HEK293 (cell line): ENCODE measurements at regions not wholly inside any gene's neighbourhood (a gene's known extent, or its start where the extent isn't known, plus 50 kb on each side); places are given as distances from the start of the nearest gene placed in this dataset.

Experiments used
- CTCF ChIA-PET: fragments of 350-600 bp; formaldehyde crosslinking; extraction: SDS; loops from one replicate; lab custom pipeline; 2021; ENCODE audit warnings: antibody characterized with exemption; lab: Yijun Ruan, JAX
- POLR2A ChIA-PET: fragments of 300-600 bp; formaldehyde crosslinking; extraction: SDS; loops from one replicate; lab custom pipeline; 2020; ENCODE audit warnings: antibody characterized with exemption, inconsistent platforms; lab: Yijun Ruan, JAX
- H3K27ac ChIP-seq: fragments of 200-500 bp; sonication (Bioruptor generic); 2 replicates; pipeline ENCODE4 v1.5.1; 2014; ENCODE audit warnings: low read depth, low read length, control low read depth, inconsistent platforms; ENCODE audit errors: extremely low read depth
- H3K36me3 ChIP-seq, 2 experiments: fragments of 200-500 bp in 1 of 2; sonication (Bioruptor generic) in 1 of 2; 1 replicate in 1 of 2; 2 replicates in 1 of 2; pipeline ENCODE4 v1.5.1; 2014 to 2017; ENCODE audit warnings: inconsistent platforms in 2 of 2, low read length in 2 of 2; ENCODE audit not compliant: control insufficient read depth in 2 of 2, insufficient read depth in 1 of 2
- H3K4me1 ChIP-seq: fragments of 200-500 bp; sonication (Bioruptor generic); 2 replicates; pipeline ENCODE4 v1.5.1; 2014; ENCODE audit warnings: mild to moderate bottlenecking, low read length, inconsistent platforms; ENCODE audit not compliant: control insufficient read depth, insufficient read depth
- H3K4me3 ChIP-seq: 2 replicates; pipeline ENCODE4 v1.5.1; 2011; ENCODE audit warnings: low read depth, mild to moderate bottlenecking, control low read depth, low read length, moderate library complexity
- H3K9me3 ChIP-seq: fragments of 200-500 bp; sonication (Bioruptor generic); 2 replicates; pipeline ENCODE4 v1.5.1; 2014; ENCODE audit warnings: low read depth, low read length, inconsistent platforms; ENCODE audit not compliant: control insufficient read depth, insufficient read depth
- AEBP2 ChIP-seq: fragments of 450-650 bp; formaldehyde crosslinking; IDR thresholded peaks from 2 replicates; pipeline ENCODE4 v1.5.1; 2016; ENCODE audit warnings: missing biosample characterization, missing genetic modification characterization, borderline replicate concordance
- GLI2 ChIP-seq: fragments of 450-650 bp; formaldehyde crosslinking; IDR thresholded peaks from 2 replicates; pipeline ENCODE4; 2017; ENCODE audit warnings: missing biosample characterization, missing genetic modification characterization, low read depth, borderline replicate concordance
- HOXA7 ChIP-seq: sonication (generic); formaldehyde crosslinking; IDR thresholded peaks from 2 replicates; pipeline ENCODE4 v1.8.1; 2022; ENCODE audit warnings: missing genetic modification reagents, borderline replicate concordance
- HOXC10 ChIP-seq: sonication (generic); formaldehyde crosslinking; IDR thresholded peaks from 2 replicates; pipeline ENCODE4 v1.8.1; 2023; ENCODE audit warnings: mild to moderate bottlenecking, missing genetic modification reagents
- KLF9 ChIP-seq: fragments of 450-650 bp; formaldehyde crosslinking; IDR thresholded peaks from 2 replicates; pipeline ENCODE4 v1.5.1; 2016; ENCODE audit warnings: missing biosample characterization, missing genetic modification characterization, low read depth
- MEIS1 ChIP-seq: sonication (generic); formaldehyde crosslinking; IDR thresholded peaks from 2 replicates; pipeline ENCODE4 v1.8.1; 2022; ENCODE audit warnings: missing genetic modification reagents, mild to moderate bottlenecking, borderline replicate concordance
- WT1 ChIP-seq: fragments of 450-650 bp; formaldehyde crosslinking; IDR thresholded peaks from 2 replicates; pipeline ENCODE4 v1.5.1; 2016; ENCODE audit warnings: missing biosample characterization, missing genetic modification characterization
- ZBTB17 ChIP-seq: fragments of 450-650 bp; formaldehyde crosslinking; IDR thresholded peaks from 2 replicates; pipeline ENCODE4 v1.5.1; 2016; ENCODE audit warnings: missing biosample characterization, missing genetic modification characterization
- ZBTB21 ChIP-seq: fragments of 450-650 bp; formaldehyde crosslinking; IDR thresholded peaks from 2 replicates; pipeline ENCODE4 v1.5.1; 2017; ENCODE audit warnings: missing biosample characterization, missing genetic modification characterization
- ZNF112 ChIP-seq: fragments of 450-650 bp; formaldehyde crosslinking; IDR thresholded peaks from 2 replicates; pipeline ENCODE4 v1.5.0; 2017; ENCODE audit warnings: missing biosample characterization, missing genetic modification characterization
- ZNF121 ChIP-seq: fragments of 450-650 bp; formaldehyde crosslinking; IDR thresholded peaks from 2 replicates; pipeline ENCODE4 v1.5.1; 2016; ENCODE audit warnings: missing biosample characterization, missing genetic modification characterization
- ZNF133 ChIP-seq: fragments of 450-650 bp; formaldehyde crosslinking; IDR thresholded peaks from 2 replicates; pipeline ENCODE4 v1.5.1; 2016; ENCODE audit warnings: missing biosample characterization, missing genetic modification characterization
- ZNF184 ChIP-seq: fragments of 450-650 bp; IDR thresholded peaks from 2 replicates; pipeline ENCODE4 v1.5.1; 2018; ENCODE audit warnings: missing biosample characterization, mild to moderate bottlenecking, missing genetic modification characterization
- ZNF19 ChIP-seq: fragments of 450-650 bp; formaldehyde crosslinking; IDR thresholded peaks from 2 replicates; pipeline ENCODE4; 2016; ENCODE audit warnings: missing biosample characterization, missing genetic modification characterization, low read depth
- ZNF2 ChIP-seq: fragments of 450-650 bp; formaldehyde crosslinking; IDR thresholded peaks from 2 replicates; pipeline ENCODE4 v1.5.1; 2016; ENCODE audit warnings: missing biosample characterization, missing genetic modification characterization
- ZNF324 ChIP-seq: fragments of 450-650 bp; formaldehyde crosslinking; IDR thresholded peaks from 2 replicates; pipeline ENCODE4 v1.5.1; 2016; ENCODE audit warnings: missing biosample characterization, missing genetic modification characterization
- ZNF341 ChIP-seq: fragments of 450-650 bp; formaldehyde crosslinking; IDR thresholded peaks from 2 replicates; pipeline ENCODE4; 2016; ENCODE audit warnings: low read depth, missing biosample characterization, missing genetic modification characterization
- ZNF555 ChIP-seq: fragments of 450-650 bp; formaldehyde crosslinking; conservative IDR thresholded peaks from 2 replicates; pipeline ENCODE4 v1.5.1; 2017; ENCODE audit warnings: missing biosample characterization, mild to moderate bottlenecking, missing genetic modification characterization, inconsistent platforms
- ZNF621 ChIP-seq: fragments of 450-650 bp; formaldehyde crosslinking; IDR thresholded peaks from 2 replicates; pipeline ENCODE4 v1.5.1; 2017; ENCODE audit warnings: missing biosample characterization, missing genetic modification characterization
- ZNF639 ChIP-seq: fragments of 450-650 bp; formaldehyde crosslinking; IDR thresholded peaks from 2 replicates; pipeline ENCODE4 v1.5.1; 2016; ENCODE audit warnings: missing biosample characterization, missing genetic modification characterization
- ZNF654 ChIP-seq: fragments of 450-650 bp; formaldehyde crosslinking; IDR thresholded peaks from 2 replicates; pipeline ENCODE4 v1.5.1; 2016; ENCODE audit warnings: low read depth, missing biosample characterization, missing genetic modification characterization
- ZNF707 ChIP-seq: fragments of 450-650 bp; formaldehyde crosslinking; IDR thresholded peaks from 2 replicates; pipeline ENCODE4 v1.5.1; 2016; ENCODE audit warnings: missing biosample characterization, missing genetic modification characterization
- ZSCAN23 ChIP-seq: fragments of 450-650 bp; formaldehyde crosslinking; IDR thresholded peaks from 2 replicates; pipeline ENCODE4 v1.5.1; 2016; ENCODE audit warnings: missing biosample characterization, missing genetic modification characterization
- TF ChIP-seq, protein P1 (sequence below): fragments of 450-650 bp; formaldehyde crosslinking; IDR thresholded peaks from 2 replicates; pipeline ENCODE4 v1.5.1; 2017; ENCODE audit warnings: missing biosample characterization, mild to moderate bottlenecking, missing genetic modification characterization, moderate library complexity
- TF ChIP-seq, protein P2 (sequence below): fragments of 450-650 bp; formaldehyde crosslinking; IDR thresholded peaks from 2 replicates; pipeline ENCODE4 v1.5.1; 2016; ENCODE audit warnings: missing biosample characterization, missing genetic modification characterization, low read depth
- TF ChIP-seq, protein P3 (sequence below): fragments of 450-650 bp; formaldehyde crosslinking; IDR thresholded peaks from 2 replicates; pipeline ENCODE4 v1.5.1; 2016; ENCODE audit warnings: missing biosample characterization, missing genetic modification characterization

DNA sequence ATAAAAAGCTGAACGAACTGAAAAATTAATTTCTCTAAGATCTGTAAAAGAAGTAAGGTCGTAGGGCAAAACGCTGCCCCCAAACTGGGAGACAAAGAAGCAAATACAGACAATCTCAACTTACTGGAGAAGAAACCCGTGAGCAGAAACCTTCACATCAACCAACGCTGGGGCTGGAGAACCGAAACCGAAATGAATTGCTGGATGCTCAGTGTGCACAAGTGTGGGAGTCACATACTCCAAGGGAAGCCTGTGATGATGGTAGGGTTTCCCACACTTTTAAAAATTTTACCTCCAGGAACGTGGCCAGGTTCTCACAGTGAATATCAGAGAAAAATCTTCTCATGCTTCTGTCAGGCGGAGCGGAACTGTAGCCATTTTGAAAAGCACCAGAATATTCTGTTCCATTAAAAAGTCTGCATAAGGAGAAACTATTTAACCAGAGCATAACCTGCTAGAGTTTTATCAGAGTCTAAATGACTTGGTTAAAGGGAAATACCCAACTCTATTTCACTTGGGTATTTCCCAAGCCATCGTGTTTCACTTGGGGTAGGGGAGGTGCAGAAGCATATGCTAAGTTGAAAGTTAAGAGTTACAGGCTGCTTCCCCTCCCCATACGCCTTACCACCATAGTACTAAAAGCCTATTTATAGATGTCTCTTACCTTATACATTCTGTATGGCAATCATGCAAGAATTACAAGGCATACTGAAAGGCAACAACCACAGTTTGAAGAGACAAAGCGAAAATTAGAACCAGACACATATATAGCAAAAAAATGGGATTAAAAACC lies 110.5 kb upstream of the SLITRK1 start:
- H3K4me1 ChIP-seq: no peaks in the 10 kb centered on the region
- no peak for TF ChIP-seq ZNF324
- no peak for TF ChIP-seq ZBTB17 (tag by site-specific recombination)
- TF ChIP-seq, protein P1, sequence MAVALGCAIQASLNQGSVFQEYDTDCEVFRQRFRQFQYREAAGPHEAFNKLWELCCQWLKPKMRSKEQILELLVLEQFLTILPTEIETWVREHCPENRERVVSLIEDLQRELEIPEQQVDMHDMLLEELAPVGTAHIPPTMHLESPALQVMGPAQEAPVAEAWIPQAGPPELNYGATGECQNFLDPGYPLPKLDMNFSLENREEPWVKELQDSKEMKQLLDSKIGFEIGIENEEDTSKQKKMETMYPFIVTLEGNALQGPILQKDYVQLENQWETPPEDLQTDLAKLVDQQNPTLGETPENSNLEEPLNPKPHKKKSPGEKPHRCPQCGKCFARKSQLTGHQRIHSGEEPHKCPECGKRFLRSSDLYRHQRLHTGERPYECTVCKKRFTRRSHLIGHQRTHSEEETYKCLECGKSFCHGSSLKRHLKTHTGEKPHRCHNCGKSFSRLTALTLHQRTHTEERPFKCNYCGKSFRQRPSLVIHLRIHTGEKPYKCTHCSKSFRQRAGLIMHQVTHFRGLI (tag by site-specific recombination): no peak
- ChIA-PET CTCF (no interaction called here), POLR2A (no interaction called here)
- H3K9me3 ChIP-seq: no peaks in the 10 kb centered on the region
- no peaks in the 10 kb centered on the region for H3K36me3 ChIP-seq
- H3K27ac ChIP-seq: no peak overlapping the region
- H3K4me3 ChIP-seq: no peak overlapping the region

DNA sequence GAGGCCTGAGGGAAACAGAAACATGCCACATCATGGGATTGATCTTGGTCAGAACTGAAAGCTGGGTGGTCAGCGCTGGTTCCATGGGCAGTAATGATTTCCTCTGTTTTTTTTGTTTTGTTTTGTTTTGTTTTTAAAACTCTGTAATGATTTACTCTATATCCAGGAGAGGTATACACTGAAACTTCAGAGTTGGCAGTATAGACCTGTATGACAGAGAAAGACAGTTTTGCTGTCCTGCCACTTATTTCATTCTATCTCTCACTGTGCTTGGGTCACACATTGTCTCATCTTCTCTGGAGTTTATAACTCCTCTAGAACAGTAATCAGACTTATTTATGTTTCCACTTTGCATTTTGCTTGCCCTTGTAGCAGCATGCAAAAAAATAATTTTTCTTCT lies 105.1 kb upstream of the SLITRK1 start:
- Histone ChIP-seq H3K4me1 (no peaks in the 10 kb centered on the region), H3K4me3 (no peak overlapping the region), H3K9me3 (no peaks in the 10 kb centered on the region), H3K36me3 (no peaks in the 10 kb centered on the region), H3K27ac (no peak overlapping the region)
- ChIA-PET POLR2A (no interaction called here), CTCF (no interaction called here)
- no peak for TF ChIP-seq ZNF19 (tag by site-specific recombination)
- TF ChIP-seq HOXC10: no peak
- no peak for TF ChIP-seq AEBP2 (tag by site-specific recombination)
- TF ChIP-seq ZSCAN23 (tag by site-specific recombination): no peak
- no peak for TF ChIP-seq HOXA7
- no peak for TF ChIP-seq KLF9 (tag by site-specific recombination)
- no peak for TF ChIP-seq WT1 (tag by site-specific recombination)
- no peak for TF ChIP-seq ZNF639
- no peak for TF ChIP-seq MEIS1 (CRISPR knock-in tag)
- TF ChIP-seq ZNF112 (tag by site-specific recombination): no peak
- no peak for TF ChIP-seq ZNF133
- TF ChIP-seq GLI2 (tag by site-specific recombination): no peak
- no peak for TF ChIP-seq ZBTB21 (tag by site-specific recombination)
- TF ChIP-seq ZNF2 (tag by site-specific recombination): no peak
- TF ChIP-seq ZNF121 (tag by site-specific recombination): no peak

DNA sequence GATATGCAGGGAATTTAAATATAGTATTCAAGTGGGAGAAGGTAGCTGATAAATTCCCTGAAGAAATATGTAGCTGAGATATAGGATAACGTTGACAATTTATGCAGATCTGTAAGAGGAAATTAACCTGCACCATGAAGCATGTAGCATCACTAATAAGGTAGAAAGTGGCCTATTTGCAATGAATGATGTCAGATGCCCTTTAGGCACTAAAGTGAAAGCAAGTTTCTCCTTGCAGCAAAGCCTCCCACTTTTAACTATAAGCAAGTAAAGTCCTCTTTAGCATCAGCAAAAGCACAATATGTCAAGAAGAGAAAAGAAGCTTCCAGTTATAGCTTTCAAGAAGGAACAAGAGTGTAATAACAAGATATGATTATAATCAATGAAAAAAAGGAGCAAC lies 102.5 kb upstream of the SLITRK1 start:
- Histone ChIP-seq H3K4me3 (no peak overlapping the region), H3K9me3 (no peaks in the 10 kb centered on the region), H3K36me3 (no peaks in the 10 kb centered on the region), H3K27ac (no peak overlapping the region), H3K4me1 (no peaks in the 10 kb centered on the region)
- POLR2A ChIA-PET: no interaction called here
- CTCF ChIA-PET: no interaction called here
- TF ChIP-seq, protein P2, sequence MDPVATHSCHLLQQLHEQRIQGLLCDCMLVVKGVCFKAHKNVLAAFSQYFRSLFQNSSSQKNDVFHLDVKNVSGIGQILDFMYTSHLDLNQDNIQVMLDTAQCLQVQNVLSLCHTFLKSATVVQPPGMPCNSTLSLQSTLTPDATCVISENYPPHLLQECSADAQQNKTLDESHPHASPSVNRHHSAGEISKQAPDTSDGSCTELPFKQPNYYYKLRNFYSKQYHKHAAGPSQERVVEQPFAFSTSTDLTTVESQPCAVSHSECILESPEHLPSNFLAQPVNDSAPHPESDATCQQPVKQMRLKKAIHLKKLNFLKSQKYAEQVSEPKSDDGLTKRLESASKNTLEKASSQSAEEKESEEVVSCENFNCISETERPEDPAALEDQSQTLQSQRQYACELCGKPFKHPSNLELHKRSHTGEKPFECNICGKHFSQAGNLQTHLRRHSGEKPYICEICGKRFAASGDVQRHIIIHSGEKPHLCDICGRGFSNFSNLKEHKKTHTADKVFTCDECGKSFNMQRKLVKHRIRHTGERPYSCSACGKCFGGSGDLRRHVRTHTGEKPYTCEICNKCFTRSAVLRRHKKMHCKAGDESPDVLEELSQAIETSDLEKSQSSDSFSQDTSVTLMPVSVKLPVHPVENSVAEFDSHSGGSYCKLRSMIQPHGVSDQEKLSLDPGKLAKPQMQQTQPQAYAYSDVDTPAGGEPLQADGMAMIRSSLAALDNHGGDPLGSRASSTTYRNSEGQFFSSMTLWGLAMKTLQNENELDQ (tag by site-specific recombination): no peak
- TF ChIP-seq ZNF621 (no peak), ZNF654 (no peak), ZNF184 (tag by site-specific recombination) (no peak), ZNF341 (no peak), ZNF555 (no peak), ZNF707 (tag by site-specific recombination) (no peak)
- TF ChIP-seq, protein P3, sequence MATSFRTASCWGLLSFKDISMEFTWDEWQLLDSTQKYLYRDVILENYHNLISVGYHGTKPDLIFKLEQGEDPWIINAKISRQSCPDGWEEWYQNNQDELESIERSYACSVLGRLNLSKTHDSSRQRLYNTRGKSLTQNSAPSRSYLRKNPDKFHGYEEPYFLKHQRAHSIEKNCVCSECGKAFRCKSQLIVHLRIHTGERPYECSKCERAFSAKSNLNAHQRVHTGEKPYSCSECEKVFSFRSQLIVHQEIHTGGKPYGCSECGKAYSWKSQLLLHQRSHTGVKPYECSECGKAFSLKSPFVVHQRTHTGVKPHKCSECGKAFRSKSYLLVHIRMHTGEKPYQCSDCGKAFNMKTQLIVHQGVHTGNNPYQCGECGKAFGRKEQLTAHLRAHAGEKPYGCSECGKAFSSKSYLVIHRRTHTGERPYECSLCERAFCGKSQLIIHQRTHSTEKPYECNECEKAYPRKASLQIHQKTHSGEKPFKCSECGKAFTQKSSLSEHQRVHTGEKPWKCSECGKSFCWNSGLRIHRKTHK (tag by site-specific recombination): no peak
